H1 (cell line): ENCODE measurements at regions not wholly inside any gene's neighbourhood (a gene's known extent, or its start where the extent isn't known, plus 50 kb on each side); places are given as distances from the start of the nearest gene placed in this dataset.

ENCODE experiments used
- CTCF ChIA-PET: fragments of 300-600 bp; sonication (Branson Sonifier 250); formaldehyde crosslinking; loops from one replicate; lab custom pipeline; 2021; ENCODE audit not compliant: partially characterized antibody; lab: Charles Lee
- POLR2A ChIA-PET: fragments of 300-600 bp; sonication (Branson Sonifier 250); formaldehyde crosslinking; loops from one replicate; lab custom pipeline; 2021; ENCODE audit warnings: inconsistent platforms; ENCODE audit not compliant: partially characterized antibody; lab: Charles Lee
- DNase-seq, 2 experiments: peaks; one replicate each; pipeline versions ENCODE4 v3.0.0 to v3.0.0-alpha.2; 2010 to 2022; ENCODE audit warnings: low spot score in 2 of 2, low read depth in 1 of 2, mixed read lengths in 1 of 2
- FAIRE-seq: peaks from 2 replicates; lab custom pipeline; 2011; peaks lifted over from hg19 to GRCh38; lab: Jason Lieb, UNC
- H2AFZ ChIP-seq: 2 replicates; pipeline ENCODE4 v1.8.1; 2012; ENCODE audit warnings: low read length, inconsistent platforms
- H2AK5ac ChIP-seq: 2 replicates; pipeline ENCODE4 v1.6.1; 2013; ENCODE audit warnings: low read depth, low read length
- H2BK120ac ChIP-seq: replicated peaks from 2 replicates; pipeline ENCODE3; 2013; ENCODE audit warnings: low read depth, low read length, inconsistent platforms
- H2BK12ac ChIP-seq: 2 replicates; pipeline ENCODE4 v1.6.1; 2013; ENCODE audit warnings: low read depth, low read length
- H2BK15ac ChIP-seq: 2 replicates; pipeline ENCODE4 v1.6.1; 2013; ENCODE audit warnings: low read length
- H2BK20ac ChIP-seq: 2 replicates; pipeline ENCODE4 v1.6.1; 2013; ENCODE audit warnings: low read length
- H2BK5ac ChIP-seq: 2 replicates; pipeline ENCODE4 v1.6.1; 2013; ENCODE audit warnings: low read depth, low read length
- H3K14ac ChIP-seq: 2 replicates; pipeline ENCODE4 v1.6.1; 2013; ENCODE audit warnings: inconsistent platforms; ENCODE audit not compliant: insufficient read length
- H3K18ac ChIP-seq: 2 replicates; pipeline ENCODE4 v1.6.1; 2013; ENCODE audit warnings: low read length; ENCODE audit errors: extremely low read depth
- H3K23ac ChIP-seq: 2 replicates; pipeline ENCODE4 v1.6.1; 2013; ENCODE audit warnings: inconsistent platforms; ENCODE audit not compliant: insufficient read length
- H3K23me2 ChIP-seq: 2 replicates; pipeline ENCODE4 v1.6.1; 2013; ENCODE audit warnings: low read depth, low read length
- H3K27ac ChIP-seq: 2 replicates; pipeline ENCODE4 v1.6.1; 2011; ENCODE audit warnings: low read depth, low read length, inconsistent platforms
- H3K27me3 ChIP-seq, 4 experiments: replicated peaks in 1 of 4; 1 replicate in 1 of 4; 2 replicates in 3 of 4; pipeline versions ENCODE4 v1.6.1 to v1.8.1; 2011 to 2013; ENCODE audit warnings: low read length in 3 of 4, mild to moderate bottlenecking in 3 of 4, inconsistent platforms in 2 of 4, mixed read lengths in 2 of 4, moderate library complexity in 1 of 4; ENCODE audit not compliant: control insufficient read depth in 3 of 4, insufficient read depth in 3 of 4; ENCODE audit errors: extremely low read depth in 1 of 4
- H3K36me3 ChIP-seq, 4 experiments: 2 replicates each; pipeline versions ENCODE4 v1.6.1 to v1.8.1; 2011 to 2013; ENCODE audit warnings: mild to moderate bottlenecking in 4 of 4, low read length in 3 of 4, moderate library complexity in 2 of 4, control low read depth in 1 of 4, inconsistent platforms in 1 of 4; ENCODE audit not compliant: insufficient read depth in 4 of 4, control insufficient read depth in 2 of 4
- H3K4ac ChIP-seq: replicated peaks from 2 replicates; pipeline ENCODE3; 2013; ENCODE audit warnings: low read length, low read depth, mixed read lengths, inconsistent platforms; ENCODE audit not compliant: insufficient read length
- H3K4me1 ChIP-seq, 4 experiments: replicated peaks in 1 of 4; 1 replicate in 1 of 4; 2 replicates in 3 of 4; pipeline versions ENCODE4 v1.6.1 to v1.8.1; 2011 to 2013; ENCODE audit warnings: low read length in 3 of 4, inconsistent platforms in 2 of 4, mixed read lengths in 1 of 4; ENCODE audit not compliant: insufficient read depth in 4 of 4, control insufficient read depth in 3 of 4
- H3K4me2 ChIP-seq, 2 experiments: 2 replicates each; pipeline versions ENCODE4 v1.6.1 to v1.8.1; 2011 to 2013; ENCODE audit warnings: low read depth in 2 of 2, low read length in 2 of 2, control low read depth in 1 of 2, inconsistent platforms in 1 of 2, mild to moderate bottlenecking in 1 of 2; ENCODE audit not compliant: insufficient read depth in 1 of 2
- H3K4me3 ChIP-seq, 4 experiments: fragments of 200-600, 300-600 bp in 1 of 4; sonication (generic), shearing (Covaris generic), sonication (Bioruptor Twin) in 1 of 4; 2 replicates each; pipeline versions ENCODE4 v1.5.1 to v1.8.1; 2011 to 2016; ENCODE audit warnings: low read length in 4 of 4, low read depth in 3 of 4, control low read depth in 2 of 4, inconsistent platforms in 2 of 4, mild to moderate bottlenecking in 2 of 4, mixed read lengths in 1 of 4, moderate library complexity in 1 of 4; ENCODE audit not compliant: insufficient read depth in 2 of 4; ENCODE audit errors: extremely low read depth in 1 of 4
- H3K56ac ChIP-seq: replicated peaks from 2 replicates; pipeline ENCODE3; 2013; ENCODE audit warnings: low read depth, mild to moderate bottlenecking, mixed read lengths, low read length, inconsistent platforms; ENCODE audit not compliant: insufficient read length
- H3K79me1 ChIP-seq: 2 replicates; pipeline ENCODE4 v1.6.1; 2013; ENCODE audit warnings: low read depth, low read length, control low read depth
- H3K79me2 ChIP-seq, 2 experiments: 2 replicates each; pipeline versions ENCODE4 v1.6.1 to v1.8.1; 2012 to 2013; ENCODE audit warnings: low read length in 2 of 2, mild to moderate bottlenecking in 2 of 2, inconsistent platforms in 1 of 2; ENCODE audit not compliant: insufficient read depth in 2 of 2, control insufficient read depth in 1 of 2
- H3K9ac ChIP-seq, 4 experiments: replicated peaks in 1 of 4; 1 replicate in 1 of 4; 2 replicates in 3 of 4; pipeline versions ENCODE4 v1.6.1 to v1.8.1; 2011 to 2013; ENCODE audit warnings: low read depth in 3 of 4, low read length in 3 of 4, control low read depth in 2 of 4, mild to moderate bottlenecking in 2 of 4, moderate library complexity in 2 of 4, inconsistent platforms in 1 of 4; ENCODE audit errors: extremely low read depth in 1 of 4
- H3K9me3 ChIP-seq, 2 experiments: 2 replicates each; pipeline versions ENCODE4 v1.6.1 to v1.8.1; 2012 to 2013; ENCODE audit warnings: mild to moderate bottlenecking in 2 of 2, moderate library complexity in 2 of 2, control low read depth in 1 of 2, inconsistent platforms in 1 of 2, low read depth in 1 of 2, low read length in 1 of 2, mixed read lengths in 1 of 2; ENCODE audit not compliant: insufficient read depth in 2 of 2
- H4K20me1 ChIP-seq, 2 experiments: replicated peaks in 1 of 2; 2 replicates each; pipeline versions ENCODE3 to v1.8.1; 2011 to 2013; ENCODE audit warnings: inconsistent platforms in 2 of 2, low read length in 2 of 2, mild to moderate bottlenecking in 1 of 2; ENCODE audit not compliant: insufficient read depth in 2 of 2, control insufficient read depth in 1 of 2
- H4K5ac ChIP-seq: 2 replicates; pipeline ENCODE4 v1.6.1; 2013; ENCODE audit warnings: low read length, low read depth, mixed read lengths, inconsistent platforms; ENCODE audit not compliant: insufficient read length
- H4K8ac ChIP-seq: 2 replicates; pipeline ENCODE4 v1.8.0; 2013; ENCODE audit warnings: mild to moderate bottlenecking, moderate library complexity, low read length, inconsistent platforms; ENCODE audit not compliant: insufficient read depth; ENCODE audit errors: extremely low read depth
- H4K91ac ChIP-seq: replicated peaks from 2 replicates; pipeline ENCODE3; 2013; ENCODE audit warnings: low read length, mixed read lengths, inconsistent platforms; ENCODE audit not compliant: insufficient read length
- ATF2 ChIP-seq: IDR thresholded peaks from 2 replicates; pipeline ENCODE4 v1.6.1; 2012; ENCODE audit warnings: low read length, inconsistent platforms
- ATF3 ChIP-seq: IDR thresholded peaks from 2 replicates; pipeline ENCODE4 v1.6.1; 2011; ENCODE audit warnings: low read depth, mild to moderate bottlenecking, low read length; ENCODE audit not compliant: insufficient read depth
- CBX5 ChIP-seq: fragments of 300-800, 300-1000 bp; sonication (generic); IDR thresholded peaks from 2 replicates; pipeline ENCODE4 v1.7.1; 2016; ENCODE audit warnings: antibody characterized with exemption, low read length, low read depth
- CTBP2 ChIP-seq: IDR thresholded peaks from 2 replicates; pipeline ENCODE4 v1.7.0; 2011; ENCODE audit warnings: borderline replicate concordance, mild to moderate bottlenecking, moderate library complexity, mixed read lengths, low read length; ENCODE audit not compliant: insufficient read depth, insufficient read length
- FOSL1 ChIP-seq: IDR thresholded peaks from 2 replicates; pipeline ENCODE4 v1.6.1; 2011; ENCODE audit warnings: mild to moderate bottlenecking, low read depth, low read length, moderate library complexity; ENCODE audit not compliant: insufficient read depth
- HDAC2 ChIP-seq, 2 experiments: fragments of 300-600 bp in 1 of 2; sonication (generic) in 1 of 2; IDR thresholded peaks; 2 replicates each; pipeline ENCODE4 v1.6.1; 2011 to 2012; ENCODE audit warnings: low read depth in 2 of 2, low read length in 2 of 2, mild to moderate bottlenecking in 2 of 2, moderate library complexity in 2 of 2, borderline replicate concordance in 1 of 2, inconsistent platforms in 1 of 2
- HDAC6 ChIP-seq: IDR thresholded peaks from one replicate; pipeline ENCODE4 v1.7.1; 2012; ENCODE audit warnings: low read depth, mild to moderate bottlenecking, inconsistent platforms, low read length, moderate library complexity
- JUND ChIP-seq: IDR thresholded peaks from 2 replicates; pipeline ENCODE4 v1.6.1; 2011; ENCODE audit warnings: mild to moderate bottlenecking, improper control_type of control experiment, low read length
- NANOG ChIP-seq: IDR thresholded peaks from 2 replicates; pipeline ENCODE4 v1.6.1; 2011; ENCODE audit warnings: low read length, low read depth, mild to moderate bottlenecking, inconsistent platforms; ENCODE audit not compliant: insufficient read depth, poor library complexity, severe bottlenecking
- POU5F1 ChIP-seq: IDR thresholded peaks from 2 replicates; pipeline ENCODE4 v1.6.1; 2011; ENCODE audit warnings: low read depth, mild to moderate bottlenecking, low read length, moderate library complexity
- SIX5 ChIP-seq: IDR thresholded peaks from 2 replicates; pipeline ENCODE4 v1.6.1; 2011; ENCODE audit warnings: mild to moderate bottlenecking, low read depth, low read length
- WGBS, 2 experiments: shearing (Covaris generic) in 1 of 2; methylation state at CpG; one replicate each; pipeline versions ENCODE4 v1.1.6 to v1.1.7; 2013 to 2015; ENCODE audit warnings: low lambda C conversion rate in 2 of 2, mixed read lengths in 2 of 2, inconsistent platforms in 1 of 2, low coverage in 1 of 2, missing lambda C conversion rate in 1 of 2; ENCODE audit not compliant: insufficient replicate concordance in 2 of 2, insufficient coverage in 1 of 2, insufficient read length in 1 of 2; ENCODE audit errors: extremely low coverage in 1 of 2, missing lambda C conversion rate in 1 of 2; 5-methylcytosine and 5-hydroxymethylcytosine counted together

- no peak overlapping the region for H3K27ac ChIP-seq
- ChIA-PET POLR2A (no interaction called here), CTCF (interaction anchor here (1.4 kb wide), 1 partner anchor 333 kb away, joined by 3 read pairs; no protein-coding TSS in a partner anchor)
- H2BK5ac ChIP-seq, result no peak overlapping the region
- no peaks in the 10 kb centered on the region for H3K27me3 ChIP-seq
- H4K5ac ChIP-seq, result no peak overlapping the region
- H3K56ac ChIP-seq, result no peak overlapping the region
- no peaks in the 10 kb centered on the region for H4K20me1 ChIP-seq
- no peak overlapping the region for H3K4ac ChIP-seq
- no peak overlapping the region for H2BK120ac ChIP-seq
- no peaks in the 10 kb centered on the region for H3K79me2 ChIP-seq
- H3K9me3 ChIP-seq, result no peaks in the 10 kb centered on the region
- no peak overlapping the region for H3K14ac ChIP-seq
- no peak overlapping the region for H3K9ac ChIP-seq
- DNase-seq (no peak), FAIRE-seq (no peak)
- H2AFZ ChIP-seq, result no peak overlapping the region
- H2BK15ac ChIP-seq, result no peak overlapping the region
- H3K4me1 ChIP-seq, result no peaks in the 10 kb centered on the region
- H3K36me3 ChIP-seq, result no peaks in the 10 kb centered on the region
- no peak overlapping the region for H4K91ac ChIP-seq
- no peak overlapping the region for H2BK12ac ChIP-seq
- H3K23ac ChIP-seq, result no peak overlapping the region
- no peak overlapping the region for H3K4me3 ChIP-seq
- no peaks in the 10 kb centered on the region for H3K23me2 ChIP-seq
- no peak overlapping the region for H3K4me2 ChIP-seq
- no peak overlapping the region for H4K8ac ChIP-seq
- H2BK20ac ChIP-seq, result no peak overlapping the region
- WGBS, 2 experiments, result 83% methylated on average over 1 of the region's 1 CpG; no CpG with 5 or more reads in 1 of the 2 experiments
- H2AK5ac ChIP-seq, result no peak overlapping the region
- no peaks in the 10 kb centered on the region for H3K79me1 ChIP-seq
- H3K18ac ChIP-seq, result no peak overlapping the region
- TF ChIP-seq FOSL1 (no peak), CTBP2 (no peak), NANOG (no peak), SIX5 (no peak), ATF3 (no peak), ATF2 (no peak), HDAC6 (no peak), POU5F1 (no peak), JUND (no peak), HDAC2 (IDR thresholded peaks at IDR 0.05; ENCODE audit: borderline replicate concordance in 1 of 2, low read depth in 2 of 2, low read length in 2 of 2) (no peak), CBX5 (no peak)
These were observed 198.7 kb upstream of the CMC1 start for GRCh38 chr3:28042707-28043106.
